ENCODE measurements at regions not wholly inside any gene's neighbourhood (a gene's known extent, or its start where the extent isn't known, plus 50 kb on each side); places are given as distances from the start of the nearest gene placed in this dataset.

GRCh38 chr2:145283131-145283530 lies 763.2 kb upstream of the ZEB2 start:
- no peak for DNase-seq (ENCODE audit: low read depth in 2 of 3, low spot score in 2 of 3)

GRCh38 chr2:145277922-145278321 lies 758.0 kb upstream of the ZEB2 start:
- no peak for DNase-seq (ENCODE audit: low read depth in 2 of 3, low spot score in 2 of 3)

GRCh38 chr2:145273840-145274239 lies 753.9 kb upstream of the ZEB2 start:
- no peak for DNase-seq (ENCODE audit: low read depth in 2 of 3, low spot score in 2 of 3)

- no peak for DNase-seq (ENCODE audit: low read depth in 2 of 3, low spot score in 2 of 3)
These were observed 749.0 kb upstream of the ZEB2 start for GRCh38 chr2:145268931-145269330.

- DNase-seq (ENCODE audit: low read depth in 2 of 3, low spot score in 2 of 3): no peak
These were observed 747.5 kb upstream of the ZEB2 start for GRCh38 chr2:145267451-145267850.

GRCh38 chr2:145265244-145265643 lies 745.3 kb upstream of the ZEB2 start:
- DNase-seq (ENCODE audit: low read depth in 2 of 3, low spot score in 2 of 3): no peak

GRCh38 chr2:145260674-145261073 lies 740.8 kb upstream of the ZEB2 start:
- no peak for DNase-seq (ENCODE audit: low read depth in 2 of 3, low spot score in 2 of 3)

- no peak for DNase-seq (ENCODE audit: low read depth in 2 of 3, low spot score in 2 of 3)
These were observed 740.2 kb upstream of the ZEB2 start for GRCh38 chr2:145260081-145260480.

- DNase-seq (ENCODE audit: low read depth in 2 of 3, low spot score in 2 of 3): no peak
These were observed 739.1 kb upstream of the ZEB2 start for GRCh38 chr2:145258903-145259579.

- DNase-seq (ENCODE audit: low read depth in 2 of 3, low spot score in 2 of 3): no peak
These were observed 738.0 kb upstream of the ZEB2 start for GRCh38 chr2:145257931-145258330.

GRCh38 chr2:145256551-145256950 lies 736.6 kb upstream of the ZEB2 start:
- DNase-seq (ENCODE audit: low read depth in 2 of 3, low spot score in 2 of 3): no peak

- DNase-seq (ENCODE audit: low read depth in 2 of 3, low spot score in 2 of 3): no peak
These were observed 734.4 kb upstream of the ZEB2 start for GRCh38 chr2:145254291-145254690.

GRCh38 chr2:145253492-145253891 lies 733.6 kb upstream of the ZEB2 start:
- no peak for DNase-seq (ENCODE audit: low read depth in 2 of 3, low spot score in 2 of 3)

GRCh38 chr2:145245268-145245870 lies 725.5 kb upstream of the ZEB2 start:
- no peak for DNase-seq (ENCODE audit: low read depth in 2 of 3, low spot score in 2 of 3)

- DNase-seq (ENCODE audit: low read depth in 2 of 3, low spot score in 2 of 3): no peak
These were observed 715.4 kb upstream of the ZEB2 start for GRCh38 chr2:145235312-145235711.

GRCh38 chr2:145230546-145230945 lies 710.6 kb upstream of the ZEB2 start:
- DNase-seq (ENCODE audit: low read depth in 2 of 3, low spot score in 2 of 3): no peak

- no peak for DNase-seq (ENCODE audit: low read depth in 2 of 3, low spot score in 2 of 3)
These were observed 708.6 kb upstream of the ZEB2 start for GRCh38 chr2:145228506-145228905.

- DNase-seq (ENCODE audit: low read depth in 2 of 3, low spot score in 2 of 3): no peak
These were observed 707.0 kb upstream of the ZEB2 start for GRCh38 chr2:145226901-145227300.

GRCh38 chr2:145221516-145221915 lies 701.6 kb upstream of the ZEB2 start:
- DNase-seq (ENCODE audit: low read depth in 2 of 3, low spot score in 2 of 3): no peak

GRCh38 chr2:145221032-145221431 lies 701.1 kb upstream of the ZEB2 start:
- no peak for DNase-seq (ENCODE audit: low read depth in 2 of 3, low spot score in 2 of 3)

GRCh38 chr2:145220496-145220895 lies 700.6 kb upstream of the ZEB2 start:
- no peak for DNase-seq (ENCODE audit: low read depth in 2 of 3, low spot score in 2 of 3)

- DNase-seq (ENCODE audit: low read depth in 2 of 3, low spot score in 2 of 3): no peak
These were observed 688.0 kb upstream of the ZEB2 start for GRCh38 chr2:145207884-145208283.

Data from activated CD8-positive, alpha-beta memory T cell treated with anti-CD3 and anti-CD28 coated beads for 48 hours (primary cell).